NCI-H2227 treated with DMSO at 0.1 percent for 48 hours (cell line): ENCODE measurements at regions not wholly inside any gene's neighbourhood (a gene's known extent, or its start where the extent isn't known, plus 50 kb on each side); places are given as distances from the start of the nearest gene placed in this dataset.

Source experiments
- DNase-seq: peaks from one replicate; lab custom pipeline; 2025; lab: John Stamatoyannopoulos, UW

DNA sequence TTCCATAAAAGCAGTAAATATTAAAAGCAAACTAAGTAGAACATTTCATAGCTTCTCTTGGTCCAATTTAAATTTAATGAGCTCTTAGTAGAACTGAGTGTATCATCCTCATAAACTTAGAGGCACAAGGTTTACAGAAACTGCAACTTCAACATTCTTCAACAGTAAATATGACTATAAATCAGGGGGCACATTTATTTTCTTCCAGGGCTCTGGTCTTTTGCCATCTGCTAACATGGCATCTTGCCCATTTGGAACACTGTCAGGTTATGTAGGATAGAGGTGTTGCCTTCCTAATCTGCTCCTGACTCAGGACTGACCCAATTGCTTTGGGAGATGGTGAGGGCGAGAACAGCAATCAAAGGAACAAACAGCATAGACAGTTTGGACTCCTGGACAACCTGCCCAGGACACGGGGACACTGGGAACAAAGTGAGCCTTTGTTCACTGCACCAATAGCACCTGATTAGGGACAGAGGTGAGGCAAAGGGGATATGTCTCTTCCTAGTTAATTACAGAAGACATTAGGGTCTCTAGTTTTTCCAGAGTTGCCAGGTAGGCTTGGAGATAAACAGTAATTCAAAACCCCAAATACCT is 610.2 kb upstream of the ROBO2 start:
- DNase-seq: no peak

DNA sequence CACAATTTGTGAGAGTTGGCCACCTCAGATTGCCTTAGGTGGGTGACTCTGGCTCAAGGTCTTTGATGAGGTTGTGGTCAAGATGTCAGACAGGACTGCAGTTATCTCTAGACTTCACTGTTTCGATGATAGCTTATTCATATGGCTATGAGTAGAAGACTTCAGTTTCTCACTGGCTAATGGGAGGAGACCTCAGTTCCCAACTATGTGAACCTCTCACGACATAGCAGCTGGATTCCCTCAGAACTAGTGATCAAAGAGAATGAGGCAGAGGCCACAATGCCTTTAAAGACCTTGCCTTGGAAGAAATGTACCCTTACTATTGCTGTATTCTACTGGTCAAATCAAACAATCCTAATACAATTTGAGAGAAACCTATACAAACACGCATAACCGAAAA is 607.5 kb upstream of the ROBO2 start:
- DNase-seq: no peak

DNA sequence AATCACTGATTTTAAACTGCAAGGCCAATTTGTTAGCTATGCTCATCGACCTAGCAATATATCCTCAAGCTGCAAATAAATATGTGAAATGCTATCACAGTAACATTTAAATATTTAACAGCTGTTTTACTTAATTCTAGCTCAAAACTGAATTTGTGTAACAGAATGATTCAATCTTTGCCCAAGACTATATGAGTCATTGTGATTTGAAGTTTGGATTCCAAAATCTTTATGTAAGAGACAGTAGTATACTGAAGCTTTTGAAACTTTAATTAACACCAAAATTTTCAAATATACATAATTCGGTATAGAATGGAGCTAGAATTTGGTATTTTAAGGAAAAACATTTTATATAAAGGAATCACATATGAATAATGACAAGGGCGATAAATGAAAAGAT is 603.0 kb upstream of the ROBO2 start:
- no peak for DNase-seq

DNA sequence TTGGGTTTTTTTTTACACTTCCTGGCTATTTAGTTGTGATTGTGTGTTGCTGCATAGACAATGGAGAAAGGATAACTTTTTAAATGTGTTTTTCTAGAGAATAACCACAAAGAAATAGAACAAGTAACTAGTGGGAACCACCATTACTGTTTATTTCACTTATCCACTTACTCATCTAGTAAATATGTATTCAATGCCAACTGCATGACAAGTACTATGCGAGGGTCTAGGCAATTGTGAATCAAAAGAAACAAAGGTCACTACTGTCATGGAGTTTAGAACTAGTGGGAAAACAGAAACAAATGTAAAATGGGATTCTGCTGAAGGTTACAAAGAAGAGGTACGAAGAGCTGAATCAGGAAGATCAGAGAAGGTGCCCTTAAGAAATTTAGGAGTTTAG is 600.9 kb upstream of the ROBO2 start:
- DNase-seq: no peak

DNA sequence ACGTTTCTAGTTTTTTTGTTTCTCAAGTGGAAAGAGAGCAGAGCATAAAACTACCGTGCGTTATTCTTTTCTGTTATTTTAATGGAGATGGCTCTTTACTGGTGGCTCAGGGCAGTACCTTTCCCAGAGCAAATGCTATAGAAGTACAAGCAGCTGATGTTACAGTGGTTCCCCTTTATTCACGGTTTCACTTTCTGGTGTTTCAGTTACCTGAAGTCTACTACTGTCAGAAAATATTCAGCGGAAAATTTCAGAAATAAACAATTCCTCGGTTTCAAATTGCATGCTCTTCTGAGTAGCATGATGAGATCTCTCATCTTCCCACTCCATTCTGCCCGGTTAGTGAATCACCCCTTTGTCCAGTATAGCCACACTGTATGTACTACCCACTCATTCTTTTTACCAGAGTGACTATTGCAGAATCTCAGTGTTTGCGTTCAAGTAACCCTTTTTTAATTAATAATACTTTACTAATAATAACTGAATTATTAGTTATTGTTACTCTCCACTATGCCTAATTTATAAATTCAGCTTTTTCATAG is 597.5 kb upstream of the ROBO2 start:
- DNase-seq: no peak

DNA sequence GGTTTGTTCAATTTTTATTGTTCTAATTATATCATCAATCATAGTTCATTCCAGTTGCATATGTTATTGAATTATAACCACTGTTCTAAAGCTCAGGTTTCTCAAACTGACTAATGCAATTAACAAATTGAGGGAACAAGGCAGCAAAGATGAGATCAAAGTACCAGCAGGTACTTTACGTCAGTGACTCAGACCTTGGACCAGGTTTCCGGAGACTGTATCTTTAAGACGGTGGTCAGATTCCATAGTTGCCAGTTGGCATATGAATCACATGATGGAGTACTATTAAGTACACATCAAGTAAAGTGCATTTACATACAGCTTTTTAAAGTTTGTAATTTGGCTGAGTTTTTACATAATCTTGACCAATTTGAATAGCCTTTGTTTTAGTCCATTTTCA is 583.6 kb upstream of the ROBO2 start:
- DNase-seq: no peak

DNA sequence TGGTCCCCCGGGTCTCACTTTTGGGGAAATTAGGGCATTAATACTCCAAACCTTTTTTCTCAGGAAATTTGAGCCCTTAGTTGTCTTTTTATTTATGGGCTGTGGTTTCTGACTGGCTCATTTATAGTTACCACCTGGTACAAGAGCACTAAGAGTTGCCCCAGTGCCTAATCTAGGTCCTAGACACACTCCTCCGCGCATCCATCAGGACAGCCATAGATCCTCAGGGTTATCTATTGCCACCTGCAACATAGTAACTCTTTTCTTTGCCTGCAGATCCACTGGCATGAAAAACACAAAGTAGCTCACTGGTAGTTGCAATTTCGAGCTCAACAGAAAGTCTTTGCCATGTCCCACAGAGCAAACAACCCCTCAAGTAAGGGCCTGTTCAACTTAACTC is 576.4 kb upstream of the ROBO2 start:
- DNase-seq: no peak

DNA sequence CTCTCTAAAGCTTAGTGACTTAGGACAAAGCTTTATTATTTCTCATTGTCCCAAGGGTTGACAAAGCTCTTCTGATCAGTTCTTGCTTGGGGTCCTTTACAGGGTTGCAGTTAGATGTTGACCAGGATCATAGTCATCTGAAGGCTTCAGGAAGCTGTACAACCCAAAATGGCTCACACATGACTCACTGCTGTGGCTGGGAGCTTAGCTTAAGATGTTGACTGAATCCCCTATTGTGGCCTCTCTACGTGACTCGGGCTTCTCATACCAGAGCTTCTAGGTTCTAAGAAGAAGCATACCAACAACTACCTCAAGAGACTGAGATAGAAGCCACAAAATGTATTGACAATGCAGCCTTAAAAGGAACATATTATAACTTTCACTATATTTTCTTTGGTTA is 569.6 kb upstream of the ROBO2 start:
- DNase-seq: no peak

DNA sequence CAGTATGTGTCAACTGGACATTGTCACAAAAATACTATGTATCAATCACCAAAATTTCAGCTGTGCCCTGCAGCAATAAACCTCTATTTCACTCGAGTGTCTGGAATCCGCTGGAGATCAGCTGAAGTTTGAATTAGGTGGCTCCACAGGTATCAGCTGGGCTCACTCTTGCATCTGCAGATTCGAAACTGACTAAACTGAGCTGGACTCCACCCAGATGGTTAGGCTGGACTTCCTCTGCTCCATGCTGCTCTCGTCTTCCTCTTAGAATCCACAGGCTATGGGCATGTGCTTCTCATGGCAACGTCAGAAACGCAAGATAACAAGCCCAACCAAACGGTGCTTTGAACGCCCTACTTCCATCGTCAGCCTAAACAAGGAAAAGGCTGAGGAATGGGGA is 565.3 kb upstream of the ROBO2 start:
- DNase-seq: no peak

DNA sequence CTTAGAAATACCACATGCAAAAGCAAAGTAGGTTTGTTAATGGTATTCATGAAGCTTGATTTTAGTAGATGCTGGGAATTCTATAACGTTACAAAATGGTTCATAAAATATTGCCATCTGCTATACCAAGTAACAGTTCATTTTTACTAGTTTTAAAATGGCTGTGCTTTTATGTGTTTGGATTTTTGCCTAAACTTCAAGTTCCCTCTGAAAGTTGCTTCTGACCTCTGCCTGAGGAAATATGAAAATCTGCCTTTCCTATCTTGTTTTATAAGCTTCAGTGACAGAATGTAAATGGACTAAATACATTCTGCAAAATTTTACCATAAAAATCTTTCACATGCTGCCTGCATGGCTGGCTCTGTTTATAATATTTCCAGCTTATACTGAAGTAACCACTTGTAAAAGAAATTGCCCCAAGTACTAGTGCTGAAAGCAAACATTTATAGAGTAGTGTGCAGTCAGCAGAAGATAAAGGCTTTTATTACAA is 560.7 kb upstream of the ROBO2 start:
- no peak for DNase-seq

DNA sequence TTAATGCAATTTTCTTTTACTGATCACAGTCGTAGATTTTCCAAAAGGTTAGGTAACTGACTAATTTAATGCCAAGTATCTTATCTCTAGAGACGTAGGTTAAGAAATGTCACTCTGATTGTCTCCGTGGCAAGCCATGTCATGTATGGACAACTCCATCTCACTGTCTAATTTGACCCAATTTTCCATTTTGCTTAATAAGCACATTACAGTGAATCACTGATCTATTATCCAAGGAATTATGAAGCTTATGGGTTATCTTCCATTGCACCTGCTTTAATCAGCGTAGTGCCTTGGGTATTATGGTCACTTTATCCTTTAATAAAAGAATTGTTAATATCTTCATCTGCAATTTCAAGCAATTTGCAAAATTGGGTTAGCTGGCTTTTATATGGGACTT is 557.4 kb upstream of the ROBO2 start:
- no peak for DNase-seq

DNA sequence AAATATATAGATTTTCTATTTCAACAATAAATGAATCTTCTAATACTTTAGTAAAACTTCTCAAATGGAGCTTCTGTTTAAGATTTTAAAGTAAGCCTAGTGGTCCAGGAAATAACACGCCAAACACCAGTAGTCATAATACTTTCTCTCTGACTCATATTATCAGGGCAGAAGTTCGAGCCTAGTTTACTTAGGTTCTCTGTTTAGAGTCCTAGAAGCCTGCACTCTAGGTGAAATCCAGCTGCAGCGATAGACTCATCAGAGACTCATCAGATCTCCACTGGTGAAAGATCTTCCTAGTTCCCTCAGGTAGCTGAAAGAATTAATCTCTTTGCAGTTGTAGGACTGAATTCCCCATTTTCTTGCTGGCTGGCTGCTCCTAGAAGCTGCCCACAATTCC is 552.5 kb upstream of the ROBO2 start:
- no peak for DNase-seq

DNA sequence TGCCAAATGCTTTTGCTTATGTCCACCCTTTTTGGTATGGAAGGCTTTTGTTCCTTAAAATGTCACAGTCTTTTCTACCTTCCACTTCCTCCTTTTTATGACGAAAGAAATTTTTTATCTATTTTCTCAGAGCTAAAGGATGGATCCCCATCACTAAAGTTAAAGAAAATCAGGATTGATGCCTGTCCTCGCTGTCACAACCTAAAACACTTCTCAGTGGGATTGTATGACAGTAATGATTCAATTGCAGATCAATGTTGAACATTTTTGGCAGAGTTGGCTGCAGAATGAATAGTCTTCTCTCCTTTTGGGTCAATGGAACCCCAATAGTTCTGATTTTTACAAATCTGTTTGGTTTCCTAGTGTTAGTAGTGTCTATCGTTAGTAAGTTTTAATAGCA is 549.8 kb upstream of the ROBO2 start:
- DNase-seq: no peak

DNA sequence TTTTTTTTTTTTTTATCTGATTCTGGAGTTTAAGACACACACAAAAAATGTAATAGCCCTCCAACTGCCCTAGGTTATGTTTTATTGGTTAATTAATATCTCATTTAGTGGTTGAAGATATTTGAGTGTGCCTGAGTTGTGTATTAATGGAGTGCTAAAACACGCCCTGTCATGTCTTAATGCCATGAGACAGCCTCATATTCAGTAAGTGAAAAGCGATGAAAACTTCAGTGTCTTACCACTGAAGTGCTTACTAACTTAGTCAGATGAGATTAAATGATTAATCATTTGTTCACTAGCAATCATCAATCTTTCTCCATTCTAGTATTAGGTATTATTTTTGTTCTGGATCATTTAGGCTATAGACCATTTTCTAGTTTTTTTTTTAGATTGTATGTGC is 544.7 kb upstream of the ROBO2 start:
- no peak for DNase-seq

DNA sequence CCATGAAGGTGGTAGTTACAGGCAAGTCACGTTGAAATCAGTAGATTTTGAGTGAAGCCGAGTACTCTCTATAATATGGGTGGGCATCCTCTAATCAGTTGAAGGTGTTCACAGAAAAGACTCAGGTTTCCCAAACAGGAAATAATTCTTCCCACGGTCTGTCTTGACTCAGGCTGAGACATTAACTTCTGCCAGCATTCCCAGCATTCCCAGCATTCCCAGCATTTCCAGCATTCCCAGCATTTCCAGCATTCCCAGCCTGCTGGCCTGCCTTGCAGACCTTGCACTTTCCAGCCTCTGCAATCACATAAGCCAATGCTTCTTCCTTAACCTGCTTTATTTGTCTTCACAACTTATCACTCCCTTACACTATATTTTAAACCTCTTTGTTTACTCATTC is 542.3 kb upstream of the ROBO2 start:
- DNase-seq: no peak

DNA sequence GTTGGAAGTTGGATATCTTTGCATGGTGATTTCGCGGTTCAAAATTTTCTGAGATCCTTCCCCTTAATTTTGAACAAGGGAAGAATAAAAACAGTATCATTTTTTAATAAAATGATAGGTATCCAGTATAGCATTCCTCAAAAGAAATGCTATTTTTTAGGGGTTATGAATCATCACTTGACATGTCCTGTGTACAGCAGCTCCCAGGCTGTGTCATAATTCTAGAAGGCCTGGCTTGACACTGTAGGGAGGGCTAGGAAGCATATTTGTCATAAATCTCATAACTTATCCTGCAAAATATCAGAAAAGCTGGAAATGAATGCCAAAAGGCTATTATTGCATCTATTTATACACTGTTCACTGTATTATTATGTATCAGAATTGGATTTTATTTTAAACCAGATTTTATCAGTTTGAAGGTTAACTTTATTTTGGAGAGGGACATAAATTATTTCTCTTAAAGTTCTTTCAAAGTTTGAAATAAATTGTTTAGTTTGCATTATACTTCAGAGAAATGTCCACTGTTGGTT is 539.1 kb upstream of the ROBO2 start:
- DNase-seq: no peak

DNA sequence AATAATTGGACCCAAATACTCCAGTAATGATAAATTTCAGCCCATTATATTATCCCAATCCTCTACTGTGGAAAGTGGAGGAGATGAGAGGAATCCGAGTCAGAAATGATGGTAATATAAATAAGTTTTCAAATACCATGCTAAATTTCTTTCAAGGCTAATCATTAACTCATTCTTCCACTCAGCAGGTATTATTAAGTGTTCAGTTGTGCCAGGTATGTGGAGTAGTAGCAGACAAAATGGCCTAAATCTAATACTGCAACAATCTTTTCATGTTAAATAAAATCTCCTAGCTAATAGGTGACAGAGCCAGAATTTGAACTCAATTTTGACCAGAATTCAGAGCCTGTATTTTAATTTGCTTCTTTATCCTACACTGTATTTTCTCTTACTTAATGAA is 538.6 kb upstream of the ROBO2 start:
- no peak for DNase-seq

DNA sequence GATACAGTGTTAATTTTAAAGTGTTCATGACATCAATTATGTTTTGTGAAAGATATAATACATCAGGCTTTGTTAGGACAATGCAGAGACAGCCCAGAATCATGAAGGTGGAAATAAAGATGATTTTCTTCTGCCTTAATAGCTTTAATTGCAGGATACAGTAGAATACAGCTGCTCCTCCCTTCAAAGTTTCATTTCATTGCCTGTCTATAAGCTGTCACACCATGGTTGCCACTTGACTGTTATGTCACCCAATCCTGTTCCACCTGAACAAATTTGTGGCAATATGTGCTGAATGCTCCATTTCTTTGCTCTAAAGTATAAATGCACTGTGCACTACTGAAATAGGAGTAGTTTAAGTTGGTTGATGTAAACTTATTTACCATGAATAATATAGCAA is 537.8 kb upstream of the ROBO2 start:
- DNase-seq: no peak

DNA sequence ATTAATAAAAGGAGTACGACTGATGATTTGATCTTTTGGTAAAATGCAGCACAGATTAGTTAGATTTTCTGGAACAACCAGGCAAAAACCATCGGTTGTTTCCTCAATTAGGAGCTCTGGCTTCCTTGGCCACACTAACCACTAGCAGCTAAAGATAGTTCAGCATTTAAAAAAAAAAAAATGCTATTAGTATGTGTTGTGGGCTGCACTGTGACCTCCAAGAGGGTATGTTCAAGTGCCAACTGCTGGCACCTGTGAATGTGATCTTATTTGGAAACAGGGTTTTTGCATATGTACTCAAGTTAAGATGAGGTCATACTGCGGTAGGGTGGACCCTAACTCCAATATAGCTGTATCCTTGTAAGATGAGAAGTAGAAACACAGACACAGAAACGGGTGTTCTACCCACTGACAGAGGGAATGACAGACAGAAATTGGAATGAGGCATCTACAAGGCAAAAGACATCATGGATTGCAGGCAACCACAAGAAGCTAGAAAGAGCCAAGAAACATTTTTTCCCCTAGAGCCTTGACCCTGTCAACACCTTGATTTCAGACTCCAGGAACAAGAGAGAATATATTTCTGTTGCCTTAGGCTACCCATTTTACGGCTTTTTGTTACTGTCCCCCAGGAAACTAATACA is 534.6 kb upstream of the ROBO2 start:
- DNase-seq: no peak

DNA sequence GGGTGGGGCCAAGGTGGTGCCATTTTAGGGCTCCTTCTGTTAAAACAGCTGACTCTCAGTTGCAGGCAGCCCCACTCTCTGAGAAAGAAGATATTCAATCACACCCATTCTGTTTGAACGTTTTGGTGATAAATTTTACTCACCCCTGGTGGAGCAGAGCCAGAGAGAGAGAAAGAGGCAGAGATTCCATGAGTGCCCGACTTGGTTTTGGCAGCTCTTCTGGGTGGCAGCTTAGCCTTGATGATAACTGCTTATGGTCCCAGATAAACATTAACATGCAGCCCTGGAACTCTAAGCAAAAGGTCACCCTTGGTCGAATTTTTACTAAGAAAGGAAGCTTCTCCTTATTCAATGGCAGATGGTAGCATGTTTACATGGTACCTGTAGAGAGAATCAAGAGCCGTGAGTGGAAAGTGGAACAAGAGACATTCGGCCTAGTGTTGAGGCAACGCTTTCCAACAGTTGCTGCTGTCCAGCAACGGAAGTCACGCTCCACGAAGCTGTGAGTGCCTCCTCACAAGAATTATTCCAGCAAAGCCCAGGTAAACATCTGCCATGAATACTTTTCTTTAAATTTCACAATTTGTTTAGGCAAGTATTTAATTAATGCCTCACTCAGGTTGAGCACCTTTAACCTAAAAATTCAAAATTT is 530.6 kb upstream of the ROBO2 start:
- no peak for DNase-seq

DNA sequence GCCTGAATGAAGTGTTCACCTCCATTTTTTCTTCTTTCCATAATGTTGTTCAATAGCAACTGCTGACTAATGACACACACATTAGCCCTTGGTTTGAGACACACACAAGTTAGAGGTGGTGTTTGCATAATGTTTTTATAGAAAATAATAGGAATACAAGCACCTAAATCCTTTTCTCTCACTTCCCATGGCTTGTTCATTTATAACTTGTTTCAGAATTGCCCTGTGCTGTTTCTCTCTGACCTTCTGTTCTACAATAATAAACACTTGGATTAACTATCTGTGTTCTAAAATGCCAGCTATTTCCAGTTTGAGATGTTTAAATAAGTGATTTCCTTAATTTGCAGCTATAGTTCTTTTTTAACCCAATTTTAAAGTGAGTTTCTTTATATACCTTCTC is 525.1 kb upstream of the ROBO2 start:
- no peak for DNase-seq

DNA sequence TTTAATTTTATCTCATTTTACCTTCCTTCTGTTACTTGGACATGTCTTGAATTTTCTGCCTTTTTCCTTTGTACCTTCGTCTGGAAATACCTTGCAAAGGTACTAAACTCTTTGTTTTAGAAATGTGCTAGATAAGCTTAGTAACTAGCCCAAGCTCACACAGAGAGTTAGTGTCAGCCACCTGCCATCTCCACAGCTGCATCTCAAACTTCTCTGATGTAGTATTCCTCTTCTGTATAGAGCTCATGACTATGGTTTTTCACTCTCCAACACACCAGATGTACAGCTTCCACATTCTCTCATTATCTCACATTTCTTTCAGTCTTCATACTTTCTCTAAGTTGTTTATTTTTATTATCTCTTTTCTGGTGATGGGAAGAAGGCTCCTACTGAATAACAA is 516.6 kb upstream of the ROBO2 start:
- DNase-seq: no peak

DNA sequence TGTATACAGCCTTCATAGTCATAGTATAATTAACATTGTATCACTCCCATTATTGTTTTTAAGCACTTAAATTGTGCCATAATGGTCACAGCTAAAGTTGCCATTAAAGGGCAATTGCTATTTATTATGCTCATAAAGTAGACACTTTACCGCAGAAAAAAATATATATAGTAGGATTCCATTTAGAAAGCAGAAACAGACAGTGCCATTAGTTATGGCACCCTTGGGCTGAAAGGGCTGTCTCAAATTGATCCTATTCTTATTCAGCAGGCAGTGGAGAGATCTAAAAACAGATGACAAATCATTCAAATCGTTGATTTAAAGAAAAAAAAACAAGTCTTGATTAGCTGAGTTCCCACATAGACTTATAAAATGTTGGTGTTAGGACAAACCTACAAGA is 514.2 kb upstream of the ROBO2 start:
- no peak for DNase-seq
